DMS79 (cell line): ENCODE measurements at regions not wholly inside any gene's neighbourhood (a gene's known extent, or its start where the extent isn't known, plus 50 kb on each side); places are given as distances from the start of the nearest gene placed in this dataset.

ENCODE experiments used
- DNase-seq: peaks from one replicate; lab custom pipeline; 2025; lab: John Stamatoyannopoulos, UW

DNA sequence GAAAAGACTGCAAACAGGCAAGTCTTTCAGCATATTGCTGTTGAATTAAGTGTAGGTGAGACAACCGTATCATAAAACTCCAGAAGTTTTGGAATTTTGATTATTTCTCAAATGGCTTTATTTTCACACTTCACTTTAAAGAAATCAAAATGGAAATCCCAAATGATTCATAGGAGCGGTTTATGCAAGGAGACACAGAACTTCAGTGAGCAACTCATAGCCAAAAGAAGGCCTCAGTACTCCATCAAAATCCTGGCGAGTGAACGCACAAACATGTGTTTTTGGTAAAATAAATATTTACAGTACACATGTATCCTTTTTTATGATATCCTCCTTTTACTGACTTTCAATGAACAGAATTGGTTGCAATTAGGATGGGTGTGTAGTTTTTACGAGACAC is 140.4 kb upstream of the APCDD1 start:
- DNase-seq = no peak

DNA sequence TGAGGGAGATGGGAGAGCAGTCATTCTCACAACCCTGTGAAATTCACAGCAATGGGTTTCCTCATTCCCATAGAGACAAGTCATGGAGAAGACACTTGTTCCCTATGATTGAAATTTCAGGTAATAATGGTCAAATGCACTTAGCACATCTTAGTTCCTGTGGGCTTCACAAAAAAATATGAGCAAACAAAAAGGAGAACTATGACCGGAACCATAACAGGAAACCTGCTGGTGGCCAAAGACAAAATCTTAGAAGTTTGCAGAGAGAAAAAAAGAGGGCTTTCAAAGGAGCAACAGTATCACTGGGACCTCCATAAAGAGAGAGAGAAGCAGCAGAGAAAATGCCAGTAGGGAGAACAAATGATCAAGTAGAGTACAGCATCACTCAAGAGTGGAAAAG is 138.9 kb upstream of the APCDD1 start:
- no peak for DNase-seq

- no peak for DNase-seq
These were observed 137.7 kb upstream of the APCDD1 start for GRCh38 chr18:10316778-10317177.

DNA sequence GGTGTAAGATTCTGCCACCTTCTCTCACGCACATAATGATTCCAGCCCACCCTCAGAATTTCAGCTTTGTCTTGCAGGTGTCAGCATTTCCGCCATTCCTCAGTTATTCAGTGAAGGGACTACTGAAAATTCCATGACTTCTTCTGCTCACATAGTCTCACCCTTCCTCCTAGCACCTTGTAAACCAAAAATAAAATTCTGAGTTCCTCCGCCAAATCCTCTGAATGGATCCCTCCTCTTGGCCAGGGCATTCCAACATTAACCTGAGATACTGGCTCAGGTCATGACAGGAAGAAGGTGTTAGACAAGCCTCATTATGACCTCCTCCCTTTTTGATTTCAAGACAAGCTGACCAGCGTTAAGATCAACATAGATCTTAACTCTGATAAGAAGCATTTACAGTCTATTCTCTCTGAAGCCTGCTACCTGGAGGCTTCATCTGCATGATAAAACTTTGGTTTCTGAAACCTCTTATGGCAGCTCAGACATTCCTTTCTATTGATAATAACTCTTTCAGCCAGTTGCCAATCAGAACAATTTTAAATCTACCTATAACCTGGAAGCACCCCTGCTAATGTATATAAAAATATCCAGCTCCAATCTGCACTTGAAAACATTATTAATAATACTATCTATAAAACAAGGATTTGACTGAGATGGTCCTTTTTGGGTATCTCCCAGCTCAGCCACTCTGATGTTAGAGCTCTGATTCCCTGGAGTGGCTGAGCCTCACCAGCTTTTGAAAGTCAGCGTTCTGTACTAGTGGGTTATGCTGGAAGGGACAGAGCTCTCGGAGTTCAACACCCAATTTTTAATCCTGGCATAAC is 136.4 kb upstream of the APCDD1 start:
- no peak for DNase-seq

- DNase-seq = no peak
These were observed 135.8 kb upstream of the APCDD1 start for GRCh38 chr18:10318691-10318970.

DNA sequence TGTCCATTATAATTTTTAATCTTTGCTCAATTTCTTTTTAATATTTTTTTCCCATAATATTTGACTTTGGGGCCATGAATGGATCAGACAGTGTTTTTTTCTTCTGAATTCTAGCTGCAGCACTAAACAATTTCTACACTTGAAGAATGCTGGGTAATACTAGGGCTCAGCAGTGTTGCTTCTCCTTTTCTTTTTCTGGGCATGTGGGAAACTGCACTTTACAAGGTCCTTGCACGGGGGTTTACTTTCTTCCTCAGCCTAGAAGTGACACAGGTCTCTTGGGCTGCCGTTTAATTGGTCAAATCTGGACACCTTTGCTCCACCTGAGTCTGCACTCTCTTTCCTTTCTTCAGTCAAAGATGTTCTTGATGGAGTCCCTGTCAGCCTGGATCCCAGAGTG is 135.4 kb upstream of the APCDD1 start:
- DNase-seq = no peak

GRCh38 chr18:10319914-10320600 is 134.4 kb upstream of the APCDD1 start:
- DNase-seq = no peak

- DNase-seq = no peak
These were observed 133.6 kb upstream of the APCDD1 start for GRCh38 chr18:10320791-10321190.

- no peak for DNase-seq
These were observed 132.9 kb upstream of the APCDD1 start for GRCh38 chr18:10321576-10321975.

GRCh38 chr18:10322004-10322403 is 132.4 kb upstream of the APCDD1 start:
- DNase-seq = no peak

DNA sequence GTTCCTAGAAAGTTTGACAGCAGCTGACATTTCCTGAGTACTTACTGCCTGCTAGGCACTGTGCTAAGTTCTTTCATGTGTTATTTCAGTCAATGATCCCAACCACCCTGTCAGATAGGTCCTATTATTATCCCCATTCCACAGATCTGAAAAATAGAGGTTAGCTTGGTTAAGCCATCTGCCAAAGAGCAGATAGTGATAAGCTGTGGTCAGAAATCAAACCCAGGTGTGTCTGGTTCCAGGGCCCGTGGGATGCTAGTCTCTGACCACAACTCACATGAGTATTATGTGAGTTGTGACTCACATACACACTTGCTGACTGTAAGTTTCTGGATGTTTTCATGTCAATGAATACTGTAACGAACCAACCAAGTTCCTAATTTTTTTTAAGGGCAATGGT is 132.0 kb upstream of the APCDD1 start:
- DNase-seq = no peak

GRCh38 chr18:10329101-10329500 is 125.3 kb upstream of the APCDD1 start:
- DNase-seq = no peak

DNA sequence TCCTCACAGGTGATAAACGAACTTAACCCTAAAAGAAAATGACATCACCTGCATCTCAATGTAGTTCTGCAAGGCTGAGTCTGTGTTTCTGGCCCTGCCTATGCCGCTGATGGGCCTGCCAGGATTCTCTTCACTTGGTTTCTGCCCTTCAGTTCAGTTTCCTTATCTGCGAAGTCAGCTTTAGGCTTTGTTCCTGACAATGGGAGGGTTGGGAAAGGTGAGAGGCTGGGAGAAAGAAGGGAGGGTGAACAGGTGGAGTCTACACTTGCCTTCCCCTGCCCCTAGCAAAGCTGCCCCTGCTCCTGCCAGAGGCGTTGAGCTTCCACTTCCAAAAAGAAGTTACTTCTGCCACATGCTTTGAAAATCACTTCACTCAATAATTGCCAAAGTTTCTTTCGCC is 124.0 kb upstream of the APCDD1 start:
- DNase-seq = no peak

- DNase-seq = no peak
These were observed 122.0 kb upstream of the APCDD1 start for GRCh38 chr18:10332452-10332851.

GRCh38 chr18:10336749-10337350 is 117.6 kb upstream of the APCDD1 start:
- DNase-seq = no peak

DNA sequence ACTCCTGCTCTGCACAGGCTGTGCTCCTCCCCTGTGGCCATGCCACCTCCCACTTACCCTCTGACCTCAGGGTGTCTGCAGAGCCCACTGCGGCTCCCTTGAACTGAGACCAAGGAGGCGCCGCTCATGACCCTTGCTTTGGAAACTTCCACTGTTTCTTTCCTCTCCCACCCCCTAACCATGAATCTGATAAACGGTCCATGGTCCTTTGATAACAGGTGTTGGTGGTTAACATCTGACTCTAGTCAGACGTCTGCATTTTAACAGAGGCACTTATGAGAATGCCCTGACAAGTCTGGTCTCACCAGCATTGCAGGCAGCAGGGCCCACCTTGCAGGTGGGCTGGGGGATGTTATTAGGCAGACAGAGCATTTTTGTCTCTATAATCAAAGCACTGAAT is 113.6 kb upstream of the APCDD1 start:
- DNase-seq = no peak

GRCh38 chr18:10343778-10344177 is 110.7 kb upstream of the APCDD1 start:
- DNase-seq = no peak

- no peak for DNase-seq
These were observed 107.6 kb upstream of the APCDD1 start for GRCh38 chr18:10346749-10347415.

DNA sequence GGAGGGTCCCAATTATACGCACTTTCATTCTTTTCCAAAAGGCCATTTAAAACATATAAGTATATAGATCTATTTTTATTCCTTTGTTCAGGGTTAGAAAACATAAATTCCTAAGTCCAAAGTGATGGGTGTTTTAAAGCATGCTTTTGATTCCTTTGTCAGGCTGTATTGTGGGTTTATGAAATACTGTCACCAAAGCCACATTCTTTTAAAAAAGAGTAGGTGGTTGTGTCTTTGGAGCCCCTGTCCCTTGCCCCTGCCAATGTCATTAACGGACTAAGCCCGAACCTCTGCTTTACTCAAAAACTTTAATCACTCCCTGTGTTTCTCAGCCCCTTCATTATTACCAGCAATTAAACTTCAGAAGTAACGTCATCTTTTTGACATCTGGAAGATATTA is 104.9 kb upstream of the APCDD1 start:
- no peak for DNase-seq

DNA sequence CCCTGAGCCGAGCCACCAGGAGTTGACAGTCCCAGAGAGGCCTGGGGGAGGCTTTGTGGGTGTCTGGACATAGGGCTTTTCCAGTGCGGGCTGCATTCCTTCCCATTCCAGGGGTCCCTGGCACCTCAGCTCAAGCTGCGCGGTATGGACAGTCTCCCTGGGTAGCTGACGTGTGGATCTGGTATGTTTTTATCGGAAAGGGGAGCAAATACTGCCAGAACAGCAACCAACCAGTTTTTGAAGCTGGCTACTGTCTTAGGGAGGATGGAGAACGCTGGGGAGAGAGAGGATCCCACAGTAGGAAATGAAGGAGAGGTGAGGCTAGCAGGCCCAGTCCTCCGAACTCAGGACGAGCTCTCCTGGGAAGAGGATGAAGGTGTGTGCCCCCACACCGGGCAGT is 103.8 kb upstream of the APCDD1 start:
- no peak for DNase-seq

DNA sequence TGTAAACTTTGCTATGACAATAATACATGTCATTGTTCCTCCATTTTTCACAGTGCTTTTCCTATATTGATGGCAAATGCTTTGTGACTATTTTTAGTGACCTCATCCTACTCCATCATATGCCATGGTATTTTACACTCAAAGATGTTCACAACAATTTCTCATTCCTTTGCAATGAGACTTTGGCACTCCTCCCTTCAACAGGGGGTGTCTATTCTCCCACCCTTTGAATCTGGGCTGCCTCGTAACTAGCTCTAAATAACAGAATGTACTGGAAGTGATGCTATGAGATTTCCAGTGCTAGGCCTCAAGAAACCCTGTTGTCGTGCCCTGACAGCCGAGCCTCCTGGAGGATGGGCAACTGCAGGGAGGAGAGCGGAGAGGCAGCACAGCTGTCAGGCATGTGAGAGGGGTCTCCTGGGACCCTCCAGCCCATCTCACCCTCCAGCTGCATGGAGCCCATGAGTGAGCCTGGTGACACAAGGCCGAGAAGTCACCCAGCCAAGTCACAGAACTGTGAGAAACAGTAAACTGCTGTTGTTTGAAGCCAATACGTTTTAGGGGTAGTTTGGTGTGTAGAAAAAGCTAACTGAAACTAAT is 103.1 kb upstream of the APCDD1 start:
- no peak for DNase-seq

DNA sequence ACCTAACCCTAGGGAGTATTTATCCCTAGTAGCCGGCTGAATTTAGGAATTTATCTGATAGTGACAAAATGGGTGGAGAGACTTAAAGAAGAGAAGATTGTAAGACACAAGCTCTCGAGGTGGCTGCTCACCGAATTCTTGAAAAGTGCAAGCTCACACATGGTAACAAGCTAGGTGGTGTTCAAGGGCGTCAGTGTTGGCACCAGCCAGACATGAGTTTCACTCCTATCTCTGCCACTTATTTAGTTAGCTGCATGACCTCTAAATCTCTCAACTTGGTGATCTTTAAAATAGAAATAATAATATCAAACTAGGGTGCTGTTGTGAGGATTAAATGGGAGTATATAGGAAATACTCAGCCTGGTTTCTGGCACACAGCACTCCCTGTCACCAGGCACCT is 102.6 kb upstream of the APCDD1 start:
- DNase-seq = no peak

- no peak for DNase-seq
These were observed 101.8 kb upstream of the APCDD1 start for GRCh38 chr18:10352671-10353070.
